Neuronal stem cell (in vitro differentiated cells): ENCODE measurements at regions not wholly inside any gene's neighbourhood (a gene's known extent, or its start where the extent isn't known, plus 50 kb on each side); places are given as distances from the start of the nearest gene placed in this dataset.

Experiments used
- DNase-seq: peaks from one replicate; pipeline ENCODE4 v3.0.0-alpha.2; 2013; ENCODE audit warnings: low spot score
- H2AFZ ChIP-seq: one replicate; pipeline ENCODE4 v1.6.1; 2013; ENCODE audit warnings: mild to moderate bottlenecking, low read length, inconsistent platforms
- H2AK5ac ChIP-seq: 2 replicates; pipeline ENCODE4 v1.6.1; 2013; ENCODE audit warnings: low read depth, mild to moderate bottlenecking, inconsistent platforms, low read length, moderate library complexity, mixed read lengths
- H2BK120ac ChIP-seq: 2 replicates; pipeline ENCODE4 v1.6.1; 2013; ENCODE audit warnings: low read depth, mild to moderate bottlenecking, inconsistent platforms, low read length, moderate library complexity, mixed read lengths
- H2BK12ac ChIP-seq: one replicate; pipeline ENCODE4 v1.6.1; 2013; ENCODE audit warnings: low read length, inconsistent platforms
- H2BK15ac ChIP-seq: 2 replicates; pipeline ENCODE4 v1.6.1; 2013; ENCODE audit warnings: mild to moderate bottlenecking, low read length, inconsistent platforms, mixed read lengths
- H2BK5ac ChIP-seq: one replicate; pipeline ENCODE4 v1.6.1; 2013; ENCODE audit warnings: inconsistent platforms, mild to moderate bottlenecking, low read length, moderate library complexity
- H3K14ac ChIP-seq: one replicate; pipeline ENCODE4 v1.6.1; 2013; ENCODE audit warnings: low read length, inconsistent platforms
- H3K18ac ChIP-seq: 2 replicates; pipeline ENCODE4 v1.6.1; 2013; ENCODE audit warnings: low read length, inconsistent platforms
- H3K23ac ChIP-seq: 2 replicates; pipeline ENCODE4 v1.6.1; 2013; ENCODE audit warnings: low read depth, mild to moderate bottlenecking, mixed read lengths, low read length, inconsistent platforms; ENCODE audit not compliant: poor library complexity
- H3K27ac ChIP-seq: replicated peaks from 3 replicates; pipeline ENCODE4 v1.5.1; 2013; ENCODE audit warnings: low read length, inconsistent platforms
- H3K27me3 ChIP-seq, 3 experiments: 2 replicates each; pipeline ENCODE4 v1.6.1; 2013; ENCODE audit warnings: low read length in 3 of 3, mild to moderate bottlenecking in 2 of 3, inconsistent platforms in 1 of 3, low read depth in 1 of 3, mixed read lengths in 1 of 3, moderate library complexity in 1 of 3; ENCODE audit not compliant: control insufficient read depth in 3 of 3, insufficient read depth in 3 of 3
- H3K36me3 ChIP-seq, 2 donors: replicated peaks in 1 of 2; 2 replicates each; pipeline ENCODE4 v1.6.1; 2013; ENCODE audit warnings: low read length in 2 of 2; ENCODE audit not compliant: control insufficient read depth in 2 of 2, insufficient read depth in 2 of 2
- H3K4ac ChIP-seq: 2 replicates; pipeline ENCODE4 v1.6.1; 2013; ENCODE audit warnings: inconsistent platforms, mild to moderate bottlenecking, low read length, moderate library complexity
- H3K4me1 ChIP-seq, 2 donors: 1 replicate in 1 of 2; 2 replicates in 1 of 2; pipeline ENCODE4 v1.6.1; 2013; ENCODE audit warnings: low read length in 2 of 2, low read depth in 1 of 2; ENCODE audit not compliant: control insufficient read depth in 2 of 2, insufficient read depth in 1 of 2
- H3K4me2 ChIP-seq: one replicate; pipeline ENCODE4 v1.6.1; 2013; ENCODE audit warnings: mild to moderate bottlenecking, low read length, inconsistent platforms; ENCODE audit not compliant: insufficient read depth, poor library complexity, severe bottlenecking
- H3K4me3 ChIP-seq, 2 donors: 2 replicates each; pipeline ENCODE4 v1.5.1; 2013; ENCODE audit warnings: low read length in 2 of 2, mild to moderate bottlenecking in 2 of 2, inconsistent platforms in 1 of 2, moderate library complexity in 1 of 2
- H3K79me1 ChIP-seq: one replicate; pipeline ENCODE4 v1.6.1; 2013; ENCODE audit warnings: low read depth, mild to moderate bottlenecking, inconsistent platforms, low read length, moderate library complexity
- H3K9ac ChIP-seq: one replicate; pipeline ENCODE4 v1.6.1; 2013; ENCODE audit warnings: mild to moderate bottlenecking, low read depth, low read length, inconsistent platforms; ENCODE audit not compliant: poor library complexity
- H3K9me3 ChIP-seq, 2 donors: replicated peaks in 1 of 2; 2 replicates each; pipeline versions ENCODE3 to v1.6.1; 2013; ENCODE audit warnings: low read length in 2 of 2, mild to moderate bottlenecking in 2 of 2, inconsistent platforms in 1 of 2, low read depth in 1 of 2, mixed read lengths in 1 of 2, moderate library complexity in 1 of 2; ENCODE audit not compliant: control insufficient read depth in 2 of 2, insufficient read depth in 1 of 2
- H4K8ac ChIP-seq: one replicate; pipeline ENCODE4 v1.6.1; 2013; ENCODE audit warnings: low read depth, mild to moderate bottlenecking, inconsistent platforms, low read length, moderate library complexity
- H4K91ac ChIP-seq: one replicate; pipeline ENCODE4 v1.6.1; 2013; ENCODE audit warnings: low read length, low read depth, mild to moderate bottlenecking, inconsistent platforms; ENCODE audit not compliant: poor library complexity
- WGBS, 2 donors: extraction: QIAGEN DNeasy Blood & Tissue Kit; methylation state at CpG; one replicate each; pipeline ENCODE4 v1.1.7; 2013; ENCODE audit warnings: missing lambda C conversion rate in 2 of 2, mixed read lengths in 1 of 2; ENCODE audit not compliant: insufficient read length in 2 of 2, insufficient replicate concordance in 1 of 2; ENCODE audit errors: extremely low coverage in 2 of 2; 5-methylcytosine and 5-hydroxymethylcytosine counted together

GRCh38 chr9:78831726-78832125 is 534.8 kb downstream of the PSAT1 start:
- Histone ChIP-seq H3K9ac (no peak overlapping the region), H2BK15ac (no peak overlapping the region), H3K27me3 (no peaks in the 10 kb centered on the region), H3K4ac (no peak overlapping the region), H3K4me1 (no peaks in the 10 kb centered on the region), H4K91ac (no peak overlapping the region), H3K4me2 (no peak overlapping the region), H2BK12ac (no peak overlapping the region), H3K79me1 (no peaks in the 10 kb centered on the region), H3K4me3 (no peak overlapping the region), H2AFZ (no peak overlapping the region), H3K36me3 (no peaks in the 10 kb centered on the region), H4K8ac (no peak overlapping the region), H2BK5ac (no peak overlapping the region), H3K18ac (no peak overlapping the region), H3K9me3 (no peaks in the 10 kb centered on the region), H2BK120ac (no peak overlapping the region), H3K14ac (no peak overlapping the region), H3K23ac (no peak overlapping the region), H3K27ac (no peak overlapping the region), H2AK5ac (no peak overlapping the region)
- DNase-seq, result no peak
- no CpG with 5 or more reads among the region's 1 CpG for WGBS, 2 donors

GRCh38 chr9:78835928-78836450 is 539.1 kb downstream of the PSAT1 start:
- H3K27me3 ChIP-seq, result no peaks in the 10 kb centered on the region
- DNase-seq, result no peak
- no peak overlapping the region for H2BK12ac ChIP-seq
- H2BK120ac ChIP-seq, result no peak overlapping the region
- H3K9ac ChIP-seq, result no peak overlapping the region
- no peak overlapping the region for H4K91ac ChIP-seq
- H3K4me1 ChIP-seq, result no peaks in the 10 kb centered on the region
- no peak overlapping the region for H2AK5ac ChIP-seq
- no peak overlapping the region for H3K27ac ChIP-seq
- no peak overlapping the region for H3K18ac ChIP-seq
- no CpG with 5 or more reads among the region's 5 CpGs for WGBS, 2 donors
- H3K4me2 ChIP-seq, result no peak overlapping the region
- no peak overlapping the region for H3K23ac ChIP-seq
- no peaks in the 10 kb centered on the region for H3K36me3 ChIP-seq
- H3K14ac ChIP-seq, result no peak overlapping the region
- no peak overlapping the region for H2BK5ac ChIP-seq
- no peak overlapping the region for H4K8ac ChIP-seq
- H3K9me3 ChIP-seq, result no peaks in the 10 kb centered on the region
- H2AFZ ChIP-seq, result no peak overlapping the region
- no peaks in the 10 kb centered on the region for H3K79me1 ChIP-seq
- H3K4me3 ChIP-seq, result no peak overlapping the region
- no peak overlapping the region for H3K4ac ChIP-seq
- H2BK15ac ChIP-seq, result no peak overlapping the region

GRCh38 chr9:78839252-78839651 is 542.3 kb downstream of the PSAT1 start:
- Histone ChIP-seq H3K79me1 (no peaks in the 10 kb centered on the region), H3K9me3 (no peaks in the 10 kb centered on the region)

GRCh38 chr9:78848061-78848460 is 551.1 kb downstream of the PSAT1 start:
- H3K36me3 ChIP-seq, result no peaks in the 10 kb centered on the region
- no peak overlapping the region for H2BK15ac ChIP-seq
- peaks cover 0 to 4% of the 10 kb centered on the region in 2 donors for H3K4me1 ChIP-seq
- H3K9me3 ChIP-seq, result peaks cover 0 to 3% of the 10 kb centered on the region in 2 donors
- H2AK5ac ChIP-seq, result no peak overlapping the region
- H3K27me3 ChIP-seq, result no peaks in the 10 kb centered on the region
- H3K4me2 ChIP-seq, result no peak overlapping the region
- H3K27ac ChIP-seq, result no peak overlapping the region
- no peaks in the 10 kb centered on the region for H3K79me1 ChIP-seq
- H2BK12ac ChIP-seq, result no peak overlapping the region
- H3K23ac ChIP-seq, result no peak overlapping the region
- no peak overlapping the region for H3K4me3 ChIP-seq
- no peak for DNase-seq
- WGBS, 2 donors, result no CpG with 5 or more reads among the region's 2 CpGs
- H2BK120ac ChIP-seq, result no peak overlapping the region
- no peak overlapping the region for H3K14ac ChIP-seq
- no peak overlapping the region for H4K91ac ChIP-seq
- no peak overlapping the region for H3K9ac ChIP-seq
- no peak overlapping the region for H3K18ac ChIP-seq
- no peak overlapping the region for H2AFZ ChIP-seq
- H3K4ac ChIP-seq, result no peak overlapping the region
- no peak overlapping the region for H4K8ac ChIP-seq
- no peak overlapping the region for H2BK5ac ChIP-seq

More at GRCh38 chr9:78839252-78839651, 542.3 kb downstream of the PSAT1 start:
- Histone ChIP-seq H3K23ac (no peak overlapping the region), H2BK12ac (no peak overlapping the region), H2BK120ac (no peak overlapping the region), H3K27ac (no peak overlapping the region), H3K27me3 (no peaks in the 10 kb centered on the region), H3K4me1 (no peaks in the 10 kb centered on the region), H3K14ac (no peak overlapping the region), H3K4me2 (no peak overlapping the region), H2BK15ac (no peak overlapping the region), H2AFZ (no peak overlapping the region), H4K8ac (no peak overlapping the region), H3K18ac (no peak overlapping the region), H3K36me3 (no peaks in the 10 kb centered on the region), H3K4ac (no peak overlapping the region), H3K4me3 (no peak overlapping the region), H2AK5ac (no peak overlapping the region), H2BK5ac (no peak overlapping the region), H4K91ac (no peak overlapping the region), H3K9ac (no peak overlapping the region)
- DNase-seq, result no peak
- no CpG with 5 or more reads among the region's 2 CpGs for WGBS, 2 donors
